AG20443 (cell line): ENCODE measurements at regions not wholly inside any gene's neighbourhood (a gene's known extent, or its start where the extent isn't known, plus 50 kb on each side); places are given as distances from the start of the nearest gene placed in this dataset.

Source experiments
- DNase-seq: peaks from one replicate; pipeline ENCODE4 v3.0.0; 2012; ENCODE audit warnings: low spot score, mixed read lengths

DNA sequence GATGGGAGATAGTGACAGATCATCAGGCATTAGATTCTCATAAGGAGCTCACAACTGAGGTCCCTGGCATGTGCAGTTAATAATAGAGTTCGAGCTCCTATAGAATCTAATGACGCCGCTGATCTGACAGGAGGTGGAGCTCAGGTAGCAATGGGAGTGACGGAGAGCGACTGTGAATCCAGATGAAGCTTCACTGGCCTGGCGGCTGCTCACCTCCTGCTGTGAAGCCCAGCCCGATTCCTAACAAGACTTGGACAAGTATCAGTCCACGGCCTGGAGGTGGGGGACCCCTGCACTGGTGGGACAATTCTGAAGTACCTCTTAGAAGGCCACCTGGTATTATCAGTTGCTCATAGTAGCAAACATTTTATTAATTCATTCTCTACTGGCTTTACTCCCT lies 377.9 kb upstream of the ITGA1 start:
- DNase-seq: no peak

- DNase-seq: no peak
These were observed 368.4 kb upstream of the ITGA1 start for GRCh38 chr5:52419357-52419756.

- no peak for DNase-seq
These were observed 360.1 kb upstream of the ITGA1 start for GRCh38 chr5:52427615-52428014.

- no peak for DNase-seq
These were observed 358.7 kb upstream of the ITGA1 start for GRCh38 chr5:52428977-52429489.

GRCh38 chr5:52441768-52442167 lies 345.9 kb upstream of the ITGA1 start:
- no peak for DNase-seq

DNA sequence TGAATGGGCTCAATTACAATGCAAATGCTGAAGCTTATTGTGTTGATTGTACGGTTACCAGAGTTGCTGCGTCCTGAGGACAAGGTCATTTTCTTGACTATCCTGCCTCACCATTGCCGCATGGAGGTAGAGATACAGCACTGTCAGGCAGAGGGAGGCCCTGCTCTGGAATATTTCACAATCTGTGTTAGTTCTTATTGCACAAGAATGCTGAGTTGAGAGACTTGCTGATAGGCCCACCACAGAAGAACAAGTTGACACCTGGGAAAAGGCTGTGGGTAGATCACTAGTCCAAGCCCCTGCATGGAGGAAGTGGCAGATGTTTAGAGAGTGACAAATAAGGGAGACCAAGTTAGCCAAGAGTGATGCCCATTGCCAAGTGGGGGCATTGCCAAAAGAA lies 344.5 kb upstream of the ITGA1 start:
- no peak for DNase-seq

DNA sequence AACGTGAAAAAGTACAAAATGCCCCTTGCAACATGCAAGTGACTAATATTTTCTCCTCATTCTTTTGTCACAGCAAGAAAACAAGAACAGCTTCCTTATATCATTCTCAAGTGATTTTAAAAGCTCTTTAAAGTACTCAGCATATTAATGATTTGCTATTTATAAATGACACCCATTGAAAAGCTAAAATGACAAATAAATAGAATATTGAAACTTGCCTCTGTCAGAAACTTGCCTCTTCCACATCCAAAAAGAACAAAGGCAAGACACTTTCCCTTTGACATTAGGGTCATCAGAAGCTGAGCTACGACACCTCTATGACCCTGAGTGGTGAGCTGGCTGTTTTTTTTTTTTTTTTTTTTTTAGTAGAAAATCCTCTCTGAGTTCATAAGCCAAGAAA lies 339.6 kb upstream of the ITGA1 start:
- no peak for DNase-seq

GRCh38 chr5:52449516-52449915 lies 338.2 kb upstream of the ITGA1 start:
- DNase-seq: no peak

- DNase-seq: no peak
These were observed 335.6 kb upstream of the ITGA1 start for GRCh38 chr5:52452098-52452497.

- no peak for DNase-seq
These were observed 334.5 kb upstream of the ITGA1 start for GRCh38 chr5:52453176-52453575.

- no peak for DNase-seq
These were observed 331.8 kb upstream of the ITGA1 start for GRCh38 chr5:52455920-52456319.

DNA sequence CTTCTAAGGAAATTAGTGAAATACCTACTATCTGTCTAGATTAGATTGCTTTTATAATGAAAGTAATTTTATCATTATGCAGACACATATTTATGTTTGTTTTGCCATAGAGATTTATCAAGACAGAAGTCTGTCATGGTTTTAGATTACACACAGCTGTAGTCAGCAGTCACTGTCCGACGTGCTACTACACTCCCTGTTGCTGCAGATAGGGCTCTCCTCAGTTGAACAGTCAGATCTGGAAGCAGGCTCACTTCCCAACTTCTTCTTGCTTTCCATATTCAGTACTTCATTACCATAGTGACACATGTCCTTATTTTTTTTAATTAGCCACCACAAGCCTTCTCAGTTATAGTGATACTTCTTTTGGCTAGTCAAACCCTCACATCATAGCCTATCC lies 329.9 kb upstream of the ITGA1 start:
- no peak for DNase-seq

DNA sequence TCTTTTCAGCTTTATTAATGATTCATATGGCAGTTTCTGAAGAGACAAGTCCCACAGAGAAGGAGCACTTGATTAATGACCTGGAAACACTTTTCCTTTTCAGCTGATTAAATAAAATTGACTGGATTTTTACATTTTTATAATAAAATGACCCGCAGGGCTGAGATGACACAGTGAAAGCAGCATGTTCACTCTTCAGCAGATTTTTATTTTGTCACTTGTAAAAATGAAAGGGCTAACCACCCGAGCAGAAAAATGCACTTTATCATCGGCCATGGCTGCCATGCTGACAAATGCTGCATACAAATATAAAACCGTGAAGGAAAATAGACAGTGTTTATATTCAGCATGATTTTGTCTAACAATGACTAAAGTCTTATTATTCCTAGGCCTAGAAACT lies 321.6 kb upstream of the ITGA1 start:
- no peak for DNase-seq

- no peak for DNase-seq
These were observed 320.8 kb upstream of the ITGA1 start for GRCh38 chr5:52466749-52467520.

DNA sequence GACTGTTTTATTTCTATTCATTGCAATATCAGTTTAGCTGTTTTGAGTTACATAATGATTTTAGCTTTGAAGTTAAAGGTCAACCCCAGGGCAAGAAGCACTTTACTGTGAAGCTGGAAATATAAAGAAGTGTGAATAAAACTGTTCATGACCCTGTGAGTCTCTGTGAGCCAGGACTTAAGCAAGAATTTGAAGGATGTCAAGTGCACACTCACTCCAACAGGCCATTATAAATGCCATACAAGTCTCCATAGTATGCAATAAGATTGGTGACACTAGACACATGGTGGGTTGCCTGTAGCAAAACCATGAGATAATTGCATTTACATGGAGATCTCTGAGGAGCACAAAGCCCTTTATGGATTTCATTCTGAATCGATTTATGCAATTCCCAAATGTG lies 318.7 kb upstream of the ITGA1 start:
- DNase-seq: no peak

- DNase-seq: no peak
These were observed 318.3 kb upstream of the ITGA1 start for GRCh38 chr5:52469420-52469819.

- no peak for DNase-seq
These were observed 317.9 kb upstream of the ITGA1 start for GRCh38 chr5:52469835-52470234.

DNA sequence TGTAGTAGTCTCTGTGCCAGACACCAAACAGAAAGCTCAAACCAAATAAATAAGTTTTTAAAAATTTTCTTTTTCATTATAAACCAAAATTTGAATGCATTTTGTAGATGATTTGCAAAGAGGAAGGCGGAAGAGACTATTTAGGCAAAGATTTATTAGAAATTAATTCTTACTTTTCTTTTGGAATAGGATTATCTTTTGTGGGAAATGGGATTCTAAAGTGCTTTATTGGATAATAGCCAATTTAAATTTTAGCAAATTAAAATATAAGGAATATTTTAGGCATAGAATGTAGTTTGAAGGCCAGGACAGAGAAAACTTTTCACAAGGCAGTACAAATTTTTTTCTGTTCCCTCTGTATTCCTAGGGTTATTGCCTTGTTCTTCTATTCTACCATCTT lies 311.4 kb upstream of the ITGA1 start:
- DNase-seq: no peak

DNA sequence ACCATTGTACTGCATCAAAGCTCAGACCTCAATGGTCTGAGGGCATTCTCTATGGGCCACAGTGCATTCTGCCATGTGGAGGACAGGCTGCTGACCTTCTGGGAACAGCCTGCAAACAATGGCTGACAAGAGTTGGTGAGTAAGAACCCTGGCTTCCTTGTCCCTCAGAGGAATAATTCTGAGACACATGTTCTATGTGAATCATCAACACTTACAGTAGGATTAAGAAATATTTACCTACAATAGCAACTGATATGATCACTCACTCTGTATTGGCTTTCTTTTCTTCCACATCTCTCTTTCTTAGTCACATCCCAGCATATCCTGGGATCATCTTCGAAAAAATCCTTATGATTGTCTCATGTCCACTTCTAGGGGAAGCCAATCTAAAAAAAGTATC lies 306.5 kb upstream of the ITGA1 start:
- no peak for DNase-seq

GRCh38 chr5:52481851-52482250 lies 305.9 kb upstream of the ITGA1 start:
- no peak for DNase-seq

DNA sequence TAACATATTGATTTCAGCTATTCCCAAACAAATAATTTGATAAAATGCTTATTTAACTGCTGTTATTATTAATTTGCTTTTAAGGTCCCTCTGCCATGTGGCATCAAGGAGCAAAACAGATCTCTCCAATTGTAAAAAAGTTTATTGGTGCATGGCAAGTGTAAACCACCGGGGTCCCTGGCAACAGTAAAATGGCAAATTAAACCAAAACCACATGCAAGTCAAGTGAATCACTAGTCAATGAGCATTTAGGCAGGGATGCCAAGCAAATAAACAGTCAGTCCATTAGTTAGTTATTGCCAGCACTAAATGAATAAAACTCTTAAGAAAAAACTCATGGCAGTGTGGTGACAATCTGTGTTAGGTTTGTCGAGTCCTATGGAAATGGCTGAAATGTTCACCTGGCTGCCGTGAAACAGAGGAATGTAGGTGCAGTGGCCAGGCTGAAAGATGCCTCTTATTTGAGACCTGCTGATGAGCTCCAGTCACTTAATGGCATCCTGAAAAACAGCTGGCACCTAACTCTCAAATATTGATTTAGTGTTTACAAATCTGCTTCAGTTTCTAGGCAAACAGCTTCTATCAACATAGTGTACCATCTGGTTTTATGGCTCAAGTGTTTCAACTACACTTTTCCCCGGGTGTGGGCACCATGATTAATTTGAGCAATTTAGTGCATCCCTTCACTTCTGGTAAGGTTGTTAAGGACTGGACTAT lies 296.5 kb upstream of the ITGA1 start:
- no peak for DNase-seq

GRCh38 chr5:52491818-52492217 lies 295.9 kb upstream of the ITGA1 start:
- DNase-seq: no peak

- no peak for DNase-seq
These were observed 290.5 kb upstream of the ITGA1 start for GRCh38 chr5:52497133-52497693.
